ENCODE measurements at regions not wholly inside any gene's neighbourhood (a gene's known extent, or its start where the extent isn't known, plus 50 kb on each side); places are given as distances from the start of the nearest gene placed in this dataset.

- no peak for TF ChIP-seq EZH2 (IDR thresholded peaks at IDR 0.05; ENCODE audit: low read depth, unreplicated experiment)
- TF ChIP-seq CTCF (conservative IDR thresholded peaks at IDR 0.05; ENCODE audit: low read depth in 2 of 2): no peak
- TF ChIP-seq ZNF331 (CRISPR knock-in tag; IDR thresholded peaks at IDR 0.05; ENCODE audit: low read depth): no peak
- no peak for TF ChIP-seq REST (IDR thresholded peaks at IDR 0.05; ENCODE audit: unreplicated experiment)
- TF ChIP-seq POLR2AphosphoS5 (IDR thresholded peaks at IDR 0.05; ENCODE audit: low read depth): no peak
Measured at GRCh38 chr11:127677660-127678425, 677.3 kb upstream of the KIRREL3 start.

Measured in GM23338 (cell line).